ENCODE measurements at regions not wholly inside any gene's neighbourhood (a gene's known extent, or its start where the extent isn't known, plus 50 kb on each side); places are given as distances from the start of the nearest gene placed in this dataset.

- TF ChIP-seq CTCF (IDR thresholded peaks at IDR 0.05) (no peak), POLR2A (IDR thresholded peaks at IDR 0.05) (no peak)
These were observed 1246.6 kb upstream of the LRRTM1 start for GRCh38 chr2:81551040-81551634.

All from breast epithelium (tissue), 3 donors.